ENCODE measurements at regions not wholly inside any gene's neighbourhood (a gene's known extent, or its start where the extent isn't known, plus 50 kb on each side); places are given as distances from the start of the nearest gene placed in this dataset.

DNA sequence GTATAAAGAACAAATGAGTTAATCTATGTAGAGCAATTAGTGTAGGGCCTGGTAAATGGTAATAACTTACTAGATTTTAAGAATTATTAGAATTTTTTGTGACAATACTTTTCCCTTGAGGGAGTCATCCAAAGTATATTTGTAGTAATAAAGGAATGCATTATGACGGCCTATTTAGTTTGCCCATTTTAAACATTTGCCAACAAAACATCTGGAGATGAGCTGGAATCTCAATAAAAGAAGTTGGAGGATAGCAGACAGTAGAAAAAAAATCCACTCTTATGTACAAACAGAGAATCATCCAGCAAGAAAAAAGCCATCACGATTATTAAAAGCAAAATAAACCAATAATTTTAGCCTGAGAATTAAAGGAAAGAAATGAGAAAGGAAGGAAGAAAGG, 567.3 kb upstream of the ADAMTS5 start:
- TF ChIP-seq CTCF (IDR thresholded peaks at IDR 0.05; ENCODE audit: extremely low read depth in 1 of 2, insufficient read depth in 1 of 2, low read depth in 1 of 2, low read length in 2 of 2) (no peak), POLR2A (IDR thresholded peaks at IDR 0.05; ENCODE audit: low read depth, low read length) (no peak), POLR2AphosphoS5 (IDR thresholded peaks at IDR 0.05; ENCODE audit: insufficient read depth, low read depth, low read length) (no peak), MAX (IDR thresholded peaks at IDR 0.05; ENCODE audit: insufficient read depth, insufficient read length) (no peak), EZH2 (IDR thresholded peaks at IDR 0.05; ENCODE audit: borderline replicate concordance, low read depth, low read length, severe bottlenecking) (no peak), FOS (IDR thresholded peaks at IDR 0.05; ENCODE audit: borderline replicate concordance, insufficient read depth, low read length) (no peak), MYC (IDR thresholded peaks at IDR 0.05; ENCODE audit: low read depth, low read length) (no peak), GATA2 (IDR thresholded peaks at IDR 0.05; ENCODE audit: insufficient read depth, insufficient read length, low read depth, low read length) (no peak), JUN (IDR thresholded peaks at IDR 0.05; ENCODE audit: borderline replicate concordance, insufficient read depth, insufficient read length, low read depth) (no peak)
